Fibroblast of the aortic adventitia (primary cell): ENCODE measurements at regions not wholly inside any gene's neighbourhood (a gene's known extent, or its start where the extent isn't known, plus 50 kb on each side); places are given as distances from the start of the nearest gene placed in this dataset.
A peak's percentile ranks its signal among the peaks of the same experiment; 100 is the strongest.

Experiments
- DNase-seq: peaks from one replicate; pipeline ENCODE4 v3.0.0-alpha.2; 2010; ENCODE audit warnings: low read depth
- H3K4me3 ChIP-seq: 2 replicates; pipeline ENCODE4 v1.5.1; 2011; ENCODE audit warnings: low read depth, mild to moderate bottlenecking, control low read depth, low read length, moderate library complexity
- TF ChIP-seq, protein P1 (sequence below): IDR thresholded peaks from 2 replicates; pipeline ENCODE4 v1.5.1; 2011; ENCODE audit warnings: mild to moderate bottlenecking, low read length, control low read depth, inconsistent platforms; ENCODE audit not compliant: insufficient read depth

DNA sequence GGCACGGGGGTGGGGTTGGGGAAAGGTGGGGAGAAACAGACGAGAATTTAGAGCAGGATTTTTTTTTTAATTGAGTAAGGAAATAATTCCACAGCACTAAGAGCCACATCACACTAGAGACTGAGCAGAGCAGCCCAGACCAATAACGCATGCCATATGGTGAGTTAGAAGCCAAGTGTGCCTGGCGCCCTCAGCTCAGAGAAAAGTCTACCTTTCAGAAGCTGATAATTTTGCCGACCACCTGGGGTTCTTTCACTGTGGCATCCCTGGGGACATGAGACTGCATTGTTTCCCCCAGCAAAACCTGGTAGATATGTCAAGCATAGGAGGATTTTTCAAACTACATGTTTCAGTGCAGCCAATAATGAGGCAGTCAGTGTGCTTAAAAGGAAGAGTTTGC, 516.8 kb downstream of the SMARCA1 start:
- TF ChIP-seq, protein P1, sequence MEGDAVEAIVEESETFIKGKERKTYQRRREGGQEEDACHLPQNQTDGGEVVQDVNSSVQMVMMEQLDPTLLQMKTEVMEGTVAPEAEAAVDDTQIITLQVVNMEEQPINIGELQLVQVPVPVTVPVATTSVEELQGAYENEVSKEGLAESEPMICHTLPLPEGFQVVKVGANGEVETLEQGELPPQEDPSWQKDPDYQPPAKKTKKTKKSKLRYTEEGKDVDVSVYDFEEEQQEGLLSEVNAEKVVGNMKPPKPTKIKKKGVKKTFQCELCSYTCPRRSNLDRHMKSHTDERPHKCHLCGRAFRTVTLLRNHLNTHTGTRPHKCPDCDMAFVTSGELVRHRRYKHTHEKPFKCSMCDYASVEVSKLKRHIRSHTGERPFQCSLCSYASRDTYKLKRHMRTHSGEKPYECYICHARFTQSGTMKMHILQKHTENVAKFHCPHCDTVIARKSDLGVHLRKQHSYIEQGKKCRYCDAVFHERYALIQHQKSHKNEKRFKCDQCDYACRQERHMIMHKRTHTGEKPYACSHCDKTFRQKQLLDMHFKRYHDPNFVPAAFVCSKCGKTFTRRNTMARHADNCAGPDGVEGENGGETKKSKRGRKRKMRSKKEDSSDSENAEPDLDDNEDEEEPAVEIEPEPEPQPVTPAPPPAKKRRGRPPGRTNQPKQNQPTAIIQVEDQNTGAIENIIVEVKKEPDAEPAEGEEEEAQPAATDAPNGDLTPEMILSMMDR = no peak
- H3K4me3 ChIP-seq = no peak overlapping the region
- DNase-seq = no peak

DNA sequence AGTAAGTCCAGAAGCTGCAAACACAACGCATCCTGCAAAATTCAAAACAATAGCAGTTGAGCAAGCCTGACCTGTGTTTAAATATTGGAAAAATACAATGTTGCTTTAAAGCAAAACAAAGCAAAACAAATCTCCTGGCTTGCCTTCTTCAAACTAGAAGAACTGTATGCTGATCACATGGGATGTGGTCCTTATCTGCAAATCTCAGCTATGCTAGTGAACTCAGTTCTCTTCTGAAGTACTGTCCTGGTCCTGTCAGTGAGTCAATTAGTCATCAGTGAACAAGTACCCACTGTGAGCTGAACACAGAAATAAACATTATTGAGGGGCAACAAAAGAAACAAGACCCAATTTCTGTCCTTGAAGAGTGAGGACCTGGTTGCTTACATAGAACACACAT, 522.5 kb downstream of the SMARCA1 start:
- TF ChIP-seq, protein P1 = no peak

DNA sequence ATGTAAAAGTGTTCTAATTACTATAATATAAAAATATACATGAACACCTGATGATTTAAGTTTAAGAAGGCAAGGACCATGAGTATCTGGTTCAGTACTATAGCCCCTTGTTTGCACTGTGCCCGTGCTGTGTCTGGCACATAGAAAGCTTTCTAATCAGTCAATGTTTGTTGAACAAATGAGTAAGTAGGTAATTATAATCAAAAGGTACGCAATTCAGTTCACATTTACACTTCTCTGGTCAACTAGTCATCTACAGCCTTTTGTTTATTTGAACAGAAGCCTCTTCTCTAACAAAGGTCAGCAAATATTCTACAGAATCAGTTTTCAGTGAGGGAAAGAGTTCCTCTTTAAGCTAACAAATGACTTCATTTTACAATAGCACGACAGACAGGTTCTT, 523.3 kb downstream of the SMARCA1 start:
- no peak for DNase-seq
- H3K4me3 ChIP-seq = no peak overlapping the region
- TF ChIP-seq, protein P1 = no peak

More for the DNA sequence above, 522.5 kb downstream of the SMARCA1 start:
- H3K4me3 ChIP-seq = no peak overlapping the region
- DNase-seq = no peak

DNA sequence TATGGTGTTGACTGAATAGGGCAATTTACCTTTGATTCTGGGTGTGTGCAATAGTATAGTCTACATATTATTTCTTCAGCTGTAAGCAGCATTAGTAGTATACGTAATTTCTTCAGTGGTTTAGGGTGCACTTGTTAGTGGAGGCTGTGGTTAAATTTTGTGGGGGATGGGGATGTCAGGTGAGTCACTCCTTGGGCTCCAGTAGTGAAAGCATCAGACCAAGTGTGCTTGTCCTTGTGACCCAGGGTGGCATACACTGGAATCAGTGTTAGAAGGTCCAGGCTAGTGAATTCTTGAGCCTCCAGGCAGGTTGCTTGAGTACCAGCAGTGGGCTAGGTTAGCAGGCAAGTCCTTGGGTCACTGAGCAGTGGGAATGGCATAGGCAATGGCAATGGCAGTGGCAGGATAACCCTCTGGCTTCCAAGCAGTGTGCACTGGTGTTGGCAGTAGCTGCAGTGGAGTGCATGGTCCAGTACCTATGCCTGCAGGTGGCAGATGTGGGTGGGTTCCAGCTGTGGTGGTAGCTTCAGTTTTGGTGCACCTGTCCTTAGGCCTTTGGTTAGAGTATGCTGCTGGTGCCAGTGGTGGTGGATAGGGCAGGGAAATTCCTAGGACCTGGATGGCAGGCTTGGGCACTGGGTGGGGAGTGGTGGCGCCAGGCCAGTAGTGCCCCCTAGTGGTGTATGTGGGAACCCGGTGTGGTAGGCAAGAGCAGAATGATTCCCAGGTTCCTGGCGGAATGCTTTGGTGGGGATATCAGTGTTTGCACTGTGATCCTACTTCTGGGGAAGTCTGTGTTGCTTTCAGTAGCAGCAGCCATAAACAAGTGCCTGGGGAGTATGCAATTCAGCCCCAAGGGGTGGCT, 531.0 kb downstream of the SMARCA1 start:
- DNase-seq = no peak
- TF ChIP-seq, protein P1 = no peak
- H3K4me3 ChIP-seq = no peak overlapping the region

DNA sequence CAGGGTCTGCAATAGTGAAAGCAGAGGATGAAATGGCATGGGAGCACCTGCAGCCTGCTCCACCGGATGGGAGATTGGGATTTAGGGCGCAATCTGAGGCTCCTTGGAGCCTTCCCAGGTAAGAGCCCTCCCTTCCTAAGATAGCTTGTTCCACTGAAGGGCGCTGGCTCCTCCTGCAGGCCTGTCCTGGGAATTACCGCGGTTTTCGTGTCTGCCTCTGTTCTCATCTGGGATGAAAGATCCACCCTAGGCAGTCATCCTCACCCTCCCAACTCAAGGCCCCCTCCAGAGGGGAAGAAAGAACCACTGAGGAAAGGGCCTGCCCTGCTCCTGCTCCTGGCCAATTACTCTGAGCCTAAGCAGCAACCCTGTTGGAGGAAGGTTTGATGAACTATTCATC, 547.5 kb downstream of the SMARCA1 start:
- no peak overlapping the region for H3K4me3 ChIP-seq
- DNase-seq = no peak
- TF ChIP-seq, protein P1 = peak; percentile 26

DNA sequence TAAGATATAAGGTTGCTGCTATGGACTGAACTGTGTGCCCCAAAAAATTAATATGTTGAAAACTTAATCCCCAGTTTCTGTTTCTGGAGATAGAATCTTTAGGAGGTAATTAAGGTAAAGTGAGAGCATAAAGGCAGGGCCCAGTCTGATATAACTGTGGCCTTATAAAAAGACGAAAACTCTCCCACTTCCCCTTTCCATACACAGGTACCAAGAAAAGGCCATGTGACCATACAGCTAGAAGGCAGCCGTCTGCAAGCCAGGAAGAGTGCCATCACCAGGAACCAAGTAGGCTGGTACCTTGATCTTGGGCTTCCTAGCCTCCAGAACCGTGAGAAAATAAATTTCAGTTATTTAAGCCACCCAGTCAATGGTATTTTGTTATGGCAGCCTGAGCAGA, 550.3 kb downstream of the SMARCA1 start:
- no peak for DNase-seq
- H3K4me3 ChIP-seq = no peak overlapping the region
- TF ChIP-seq, protein P1 = no peak
